NB4 (cell line): ENCODE measurements at regions not wholly inside any gene's neighbourhood (a gene's known extent, or its start where the extent isn't known, plus 50 kb on each side); places are given as distances from the start of the nearest gene placed in this dataset.

Experiments
- MYC ChIP-seq: IDR thresholded peaks from 2 replicates; pipeline ENCODE4 v1.6.1; 2011; ENCODE audit warnings: low read depth, low read length
- POLR2A ChIP-seq: IDR thresholded peaks from 2 replicates; pipeline ENCODE4 v1.6.1; 2011; ENCODE audit warnings: mild to moderate bottlenecking; ENCODE audit not compliant: insufficient read length; ENCODE audit errors: extremely low read depth

GRCh38 chr19:34018546-34018945 lies 153.8 kb upstream of the LSM14A start:
- no peak for TF ChIP-seq MYC
- no peak for TF ChIP-seq POLR2A
